GM12872 (cell line): ENCODE measurements at regions not wholly inside any gene's neighbourhood (a gene's known extent, or its start where the extent isn't known, plus 50 kb on each side); places are given as distances from the start of the nearest gene placed in this dataset.

Source experiments
- TF ChIP-seq, protein P1 (sequence below): IDR thresholded peaks from 3 replicates; pipeline ENCODE4 v1.5.1; 2011; ENCODE audit warnings: low read depth, mild to moderate bottlenecking, low read length, moderate library complexity; ENCODE audit not compliant: insufficient read depth

DNA sequence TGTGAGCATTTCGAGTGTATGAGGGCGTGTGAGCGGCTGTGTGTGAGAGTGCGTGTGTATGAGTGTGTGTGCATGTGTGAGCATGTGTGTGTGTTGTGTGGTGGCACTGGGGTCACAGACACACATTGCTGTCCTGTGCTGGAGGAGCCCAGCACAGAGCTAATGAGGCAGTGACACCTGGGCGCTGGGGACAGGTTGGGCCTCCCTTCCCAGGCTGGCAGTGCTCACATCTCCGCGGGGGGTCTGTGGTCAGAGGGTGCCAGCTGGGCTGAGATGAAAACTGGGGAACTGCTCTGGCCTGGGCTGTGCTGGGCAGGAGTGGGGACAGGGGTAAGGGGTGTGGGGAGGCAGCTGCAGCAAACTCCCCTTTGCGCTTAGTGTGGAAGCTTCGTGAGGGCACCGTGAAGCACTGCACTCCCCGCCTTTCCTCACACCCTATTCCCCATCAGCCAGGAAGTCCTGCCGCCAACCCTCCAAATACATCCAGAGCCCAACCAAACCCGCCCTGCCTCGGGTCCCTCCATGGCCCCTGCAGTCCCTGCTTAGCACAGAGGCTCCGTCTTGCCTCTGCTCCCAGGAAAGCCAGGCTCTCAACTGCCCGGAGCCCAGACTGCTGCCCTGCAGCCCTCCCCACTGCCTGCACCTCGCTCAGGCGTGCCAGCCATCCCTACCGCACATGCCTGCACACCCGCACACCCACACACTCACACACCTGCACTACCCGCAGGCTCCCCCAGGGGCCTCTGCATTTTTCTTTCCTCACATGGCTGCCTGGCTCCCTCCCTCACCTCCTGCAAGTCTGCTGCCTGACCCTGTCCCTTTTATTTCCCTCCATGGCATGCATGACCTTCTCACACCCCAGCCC, 62.0 kb upstream of the THY1 start:
- TF ChIP-seq, protein P1, sequence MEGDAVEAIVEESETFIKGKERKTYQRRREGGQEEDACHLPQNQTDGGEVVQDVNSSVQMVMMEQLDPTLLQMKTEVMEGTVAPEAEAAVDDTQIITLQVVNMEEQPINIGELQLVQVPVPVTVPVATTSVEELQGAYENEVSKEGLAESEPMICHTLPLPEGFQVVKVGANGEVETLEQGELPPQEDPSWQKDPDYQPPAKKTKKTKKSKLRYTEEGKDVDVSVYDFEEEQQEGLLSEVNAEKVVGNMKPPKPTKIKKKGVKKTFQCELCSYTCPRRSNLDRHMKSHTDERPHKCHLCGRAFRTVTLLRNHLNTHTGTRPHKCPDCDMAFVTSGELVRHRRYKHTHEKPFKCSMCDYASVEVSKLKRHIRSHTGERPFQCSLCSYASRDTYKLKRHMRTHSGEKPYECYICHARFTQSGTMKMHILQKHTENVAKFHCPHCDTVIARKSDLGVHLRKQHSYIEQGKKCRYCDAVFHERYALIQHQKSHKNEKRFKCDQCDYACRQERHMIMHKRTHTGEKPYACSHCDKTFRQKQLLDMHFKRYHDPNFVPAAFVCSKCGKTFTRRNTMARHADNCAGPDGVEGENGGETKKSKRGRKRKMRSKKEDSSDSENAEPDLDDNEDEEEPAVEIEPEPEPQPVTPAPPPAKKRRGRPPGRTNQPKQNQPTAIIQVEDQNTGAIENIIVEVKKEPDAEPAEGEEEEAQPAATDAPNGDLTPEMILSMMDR = peak; percentile 67

DNA sequence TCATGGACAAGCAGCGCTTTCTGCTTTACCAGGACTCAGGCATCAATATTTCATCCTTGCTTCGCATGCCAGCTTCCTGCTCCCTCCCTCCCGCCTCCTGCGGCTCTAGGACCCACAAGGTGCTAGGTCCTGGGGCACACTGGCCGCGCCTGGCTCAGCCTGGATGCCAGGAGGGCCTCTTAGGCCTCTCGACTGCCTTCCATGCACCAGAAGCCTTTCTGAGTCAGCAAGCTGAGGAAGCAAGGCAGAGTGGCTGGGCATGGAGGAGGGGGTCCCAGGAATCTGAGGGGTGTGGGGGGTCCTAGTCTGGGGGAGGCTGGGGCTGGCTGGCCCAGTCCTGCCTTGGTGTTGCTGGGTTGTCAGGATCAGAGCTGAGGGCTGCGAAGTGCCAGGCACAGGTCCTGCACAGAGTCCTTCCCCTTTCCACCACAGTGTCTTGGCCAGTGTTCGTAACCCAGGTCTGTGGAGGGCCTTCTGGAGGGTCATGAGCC, 61.0 kb upstream of the THY1 start:
- TF ChIP-seq, protein P1 = no peak

DNA sequence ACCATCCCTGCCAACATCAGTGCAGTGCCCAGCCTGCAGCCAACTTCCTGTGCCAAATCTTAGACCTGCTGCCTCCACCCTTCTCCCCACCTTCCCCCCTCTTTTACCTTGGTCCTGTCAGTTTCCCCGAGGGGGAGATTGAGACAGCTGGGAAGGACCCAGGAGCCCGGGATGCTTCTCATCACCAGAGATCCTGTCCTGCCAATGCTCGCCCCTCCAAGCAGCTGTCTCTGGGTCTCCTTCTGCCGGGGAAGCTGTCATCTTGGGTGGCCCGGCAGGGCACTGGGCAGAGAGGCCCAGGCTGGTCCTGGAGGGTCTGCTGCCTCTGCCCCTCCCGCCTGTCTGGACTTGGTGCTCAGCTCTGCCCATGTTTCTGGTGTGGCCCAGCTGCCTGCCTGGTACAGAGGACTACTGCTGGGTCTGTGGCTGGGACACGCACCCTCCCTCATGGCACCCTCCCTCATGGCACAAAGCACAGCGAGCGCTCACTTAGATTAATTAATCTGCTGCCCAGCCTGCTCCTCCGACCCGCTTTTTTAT, 60.4 kb upstream of the THY1 start:
- TF ChIP-seq, protein P1 = no peak

DNA sequence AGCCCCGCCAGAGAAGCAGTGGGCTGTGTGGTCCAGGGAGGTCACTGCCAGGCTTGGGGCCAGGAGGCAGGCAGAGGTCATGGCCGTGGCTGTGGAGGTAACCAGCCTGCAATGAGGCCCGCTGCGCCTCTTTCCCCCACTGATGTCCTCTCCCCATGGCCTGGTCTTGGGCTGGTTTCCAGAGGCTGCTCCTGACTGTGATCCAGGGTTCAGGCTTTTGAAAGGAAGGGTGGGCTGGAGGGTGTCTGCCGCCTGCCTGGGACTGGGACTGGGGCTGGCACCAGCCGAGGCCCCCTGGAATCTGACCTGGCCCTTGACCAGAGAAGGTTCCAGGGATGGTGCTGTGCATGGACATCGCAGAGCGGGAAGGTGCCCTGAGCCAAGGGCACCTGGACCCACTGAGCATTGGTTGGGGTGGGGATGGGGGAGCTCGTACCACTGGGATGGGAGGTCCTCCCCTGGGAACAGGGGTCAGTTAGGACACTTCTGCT, 59.6 kb upstream of the THY1 start:
- TF ChIP-seq, protein P1 = no peak

DNA sequence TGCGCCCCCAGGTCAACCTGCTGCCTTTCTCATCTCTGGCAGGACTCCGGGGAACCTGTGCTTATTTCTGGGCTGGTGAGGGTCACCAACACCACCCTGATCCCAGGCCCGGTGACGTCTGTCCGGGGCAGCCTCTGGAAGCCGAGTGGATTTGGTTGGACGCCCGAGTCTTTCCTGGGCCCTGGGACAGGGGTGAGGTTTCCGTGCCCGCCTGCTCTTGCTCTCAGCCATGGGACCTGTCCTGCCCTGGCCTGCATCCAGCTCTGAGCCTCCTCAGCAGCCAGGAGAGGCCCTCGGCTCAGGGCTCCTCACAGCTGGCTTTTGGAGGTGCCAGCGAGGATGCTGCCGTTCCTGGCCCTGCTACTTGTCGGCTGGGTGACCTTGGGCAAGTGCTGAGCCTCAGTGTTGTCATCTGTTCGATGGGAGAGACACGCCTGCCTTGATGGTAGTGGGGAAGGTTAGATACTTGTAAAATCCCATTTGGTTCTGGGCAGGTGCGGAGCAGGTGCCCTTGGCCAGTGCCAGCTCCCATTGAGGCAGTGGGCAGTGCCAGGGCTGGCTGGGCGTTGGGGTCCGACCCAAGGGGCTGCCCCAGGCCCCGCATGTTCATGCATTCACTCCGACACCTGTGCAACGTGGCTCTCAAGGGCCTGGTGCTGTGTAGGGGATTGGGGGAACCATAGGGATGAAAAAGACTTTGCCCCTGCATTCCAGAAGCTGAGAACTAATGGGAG, 58.9 kb upstream of the THY1 start:
- TF ChIP-seq, protein P1 = no peak

DNA sequence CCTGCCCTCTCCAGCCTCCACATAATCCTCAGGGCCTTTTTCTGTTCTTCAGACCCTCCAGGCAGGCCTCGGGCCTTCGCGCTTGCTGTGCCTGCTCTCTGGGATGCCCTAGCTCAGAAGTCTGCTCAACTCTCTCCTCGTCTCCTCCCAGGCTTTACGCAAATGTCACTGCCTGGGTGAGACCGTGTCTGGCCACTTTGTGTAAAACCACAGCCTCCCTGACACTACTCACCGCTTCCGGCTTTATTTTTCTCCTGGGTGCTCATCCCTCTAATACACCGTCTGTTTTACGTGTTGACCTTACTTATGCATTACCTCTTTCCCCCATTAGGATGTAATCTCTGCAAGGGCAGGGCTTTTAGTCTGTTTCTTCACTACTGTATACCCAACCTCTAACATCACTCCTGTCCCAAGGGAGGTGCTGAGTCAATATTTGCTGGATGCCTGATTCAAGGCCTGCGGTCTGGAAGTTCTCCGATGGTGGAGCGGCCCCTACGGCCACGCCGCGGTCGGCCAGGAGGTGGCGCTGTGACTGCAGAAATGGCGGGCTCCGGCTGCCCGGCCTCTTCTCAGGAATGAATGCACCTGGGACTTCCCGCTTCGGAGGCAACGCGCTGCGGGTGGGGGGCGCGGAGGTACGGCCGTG, 58.2 kb upstream of the THY1 start:
- TF ChIP-seq, protein P1 = peak; percentile 93
